Keratinocyte (primary cell): ENCODE measurements at regions not wholly inside any gene's neighbourhood (a gene's known extent, or its start where the extent isn't known, plus 50 kb on each side); places are given as distances from the start of the nearest gene placed in this dataset.

Experiments used
- EZH2 ChIP-seq: IDR thresholded peaks from one replicate; pipeline ENCODE4 v1.6.1; 2012; ENCODE audit warnings: inconsistent platforms, mild to moderate bottlenecking, low read length, moderate library complexity
- TF ChIP-seq, protein P1 (sequence below), 3 experiments: IDR thresholded peaks in 1 of 3; conservative IDR thresholded peaks in 1 of 3; optimal IDR thresholded peaks in 1 of 3; 2 replicates in 2 of 3; 3 replicates in 1 of 3; pipeline versions ENCODE3 to v1.5.1; 2011; ENCODE audit warnings: low read length in 3 of 3, mild to moderate bottlenecking in 3 of 3, moderate library complexity in 2 of 3, control low read depth in 1 of 3, inconsistent platforms in 1 of 3; ENCODE audit not compliant: insufficient read depth in 2 of 3; ENCODE audit errors: extremely low read depth in 1 of 3

DNA sequence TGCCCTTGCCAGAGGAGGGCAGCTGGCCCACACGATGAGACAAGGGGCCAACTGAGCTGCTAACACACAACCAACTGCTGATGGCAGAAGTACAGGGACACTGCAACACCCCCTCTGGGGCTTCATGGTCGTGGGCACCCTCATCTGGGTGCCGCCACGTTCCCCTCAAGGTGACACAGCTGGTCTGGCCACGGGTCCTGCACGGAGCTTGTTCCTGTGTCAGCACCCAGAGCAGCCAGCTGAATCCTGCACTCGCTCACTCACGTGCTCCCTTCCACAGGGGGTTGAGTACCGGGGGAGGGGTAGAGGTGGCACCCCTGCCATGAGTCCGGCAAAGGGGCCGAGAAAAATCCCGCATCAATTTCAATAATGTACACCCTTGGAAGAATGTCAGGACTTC, 1319.1 kb downstream of the REEP3 start:
- TF ChIP-seq, protein P1, sequence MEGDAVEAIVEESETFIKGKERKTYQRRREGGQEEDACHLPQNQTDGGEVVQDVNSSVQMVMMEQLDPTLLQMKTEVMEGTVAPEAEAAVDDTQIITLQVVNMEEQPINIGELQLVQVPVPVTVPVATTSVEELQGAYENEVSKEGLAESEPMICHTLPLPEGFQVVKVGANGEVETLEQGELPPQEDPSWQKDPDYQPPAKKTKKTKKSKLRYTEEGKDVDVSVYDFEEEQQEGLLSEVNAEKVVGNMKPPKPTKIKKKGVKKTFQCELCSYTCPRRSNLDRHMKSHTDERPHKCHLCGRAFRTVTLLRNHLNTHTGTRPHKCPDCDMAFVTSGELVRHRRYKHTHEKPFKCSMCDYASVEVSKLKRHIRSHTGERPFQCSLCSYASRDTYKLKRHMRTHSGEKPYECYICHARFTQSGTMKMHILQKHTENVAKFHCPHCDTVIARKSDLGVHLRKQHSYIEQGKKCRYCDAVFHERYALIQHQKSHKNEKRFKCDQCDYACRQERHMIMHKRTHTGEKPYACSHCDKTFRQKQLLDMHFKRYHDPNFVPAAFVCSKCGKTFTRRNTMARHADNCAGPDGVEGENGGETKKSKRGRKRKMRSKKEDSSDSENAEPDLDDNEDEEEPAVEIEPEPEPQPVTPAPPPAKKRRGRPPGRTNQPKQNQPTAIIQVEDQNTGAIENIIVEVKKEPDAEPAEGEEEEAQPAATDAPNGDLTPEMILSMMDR (optimal IDR thresholded peaks at IDR 0.05 in 1 of 3, IDR thresholded peaks at IDR 0.05 in 1 of 3, conservative IDR thresholded peaks at IDR 0.05 in 1 of 3; ENCODE audit: extremely low read depth in 1 of 3, insufficient read depth in 2 of 3, low read length in 3 of 3): no peak
- TF ChIP-seq EZH2: no peak
